CD4-positive, alpha-beta T cell treated with Interleukin-12 subunit alpha and Interleukin-12 subunit beta, for 1 hour (primary cell): ENCODE measurements at regions not wholly inside any gene's neighbourhood (a gene's known extent, or its start where the extent isn't known, plus 50 kb on each side); places are given as distances from the start of the nearest gene placed in this dataset.
A peak's percentile ranks its signal among the peaks of the same experiment; 100 is the strongest.
"Not testable (repeated sequence)": the region's sequence is repeated elsewhere in the genome, so short reads cannot be mapped to it uniquely, and the experiment has no call there.

Source experiments
- DNase-seq: peaks from one replicate; pipeline ENCODE4 v3.0.0-alpha.2; 2020

GRCh38 chr5:101455851-101456250, 552.8 kb upstream of the ST8SIA4 start:
- no peak for DNase-seq

- no peak for DNase-seq
Observed at GRCh38 chr5:101455048-101455447, 552.0 kb upstream of the ST8SIA4 start.

- not testable (repeated sequence) for DNase-seq
Observed at GRCh38 chr5:101442281-101442680, 539.2 kb upstream of the ST8SIA4 start.

- DNase-seq, result no peak
Observed at GRCh38 chr5:101440173-101440572, 537.1 kb upstream of the ST8SIA4 start.

- DNase-seq, result no peak
Observed at GRCh38 chr5:101437351-101437750, 534.3 kb upstream of the ST8SIA4 start.

- DNase-seq, result no peak
Observed at GRCh38 chr5:101435768-101436167, 532.7 kb upstream of the ST8SIA4 start.

- no peak for DNase-seq
Observed at GRCh38 chr5:101431201-101431600, 528.1 kb upstream of the ST8SIA4 start.

- no peak for DNase-seq
Observed at GRCh38 chr5:101430551-101430950, 527.5 kb upstream of the ST8SIA4 start.

- DNase-seq, result no peak
Observed at GRCh38 chr5:101429241-101429640, 526.2 kb upstream of the ST8SIA4 start.

- DNase-seq, result no peak
Observed at GRCh38 chr5:101425339-101425859, 522.3 kb upstream of the ST8SIA4 start.

GRCh38 chr5:101424530-101425175, 521.6 kb upstream of the ST8SIA4 start:
- DNase-seq, result no peak

GRCh38 chr5:101418713-101419118, 515.6 kb upstream of the ST8SIA4 start:
- no peak for DNase-seq

GRCh38 chr5:101404531-101404930, 501.4 kb upstream of the ST8SIA4 start:
- DNase-seq, result no peak

- DNase-seq, result no peak
Observed at GRCh38 chr5:101393795-101394450, 490.8 kb upstream of the ST8SIA4 start.

- peak; percentile 21 for DNase-seq
Observed at GRCh38 chr5:101390151-101390908, 487.2 kb upstream of the ST8SIA4 start.

- no peak for DNase-seq
Observed at GRCh38 chr5:101385276-101385675, 482.2 kb upstream of the ST8SIA4 start.

GRCh38 chr5:101370181-101370580, 467.1 kb upstream of the ST8SIA4 start:
- DNase-seq, result no peak

- DNase-seq, result no peak
Observed at GRCh38 chr5:101364469-101364868, 461.4 kb upstream of the ST8SIA4 start.

- DNase-seq, result no peak
Observed at GRCh38 chr5:101362067-101362466, 459.0 kb upstream of the ST8SIA4 start.

- DNase-seq, result no peak
Observed at GRCh38 chr5:101346906-101347305, 443.8 kb upstream of the ST8SIA4 start.

GRCh38 chr5:101346447-101346846, 443.4 kb upstream of the ST8SIA4 start:
- no peak for DNase-seq

- DNase-seq, result no peak
Observed at GRCh38 chr5:101338226-101338625, 435.1 kb upstream of the ST8SIA4 start.

GRCh38 chr5:101327816-101328215, 424.7 kb upstream of the ST8SIA4 start:
- DNase-seq, result no peak

GRCh38 chr5:101326766-101327165, 423.7 kb upstream of the ST8SIA4 start:
- no peak for DNase-seq
